ENCODE measurements at regions not wholly inside any gene's neighbourhood (a gene's known extent, or its start where the extent isn't known, plus 50 kb on each side); places are given as distances from the start of the nearest gene placed in this dataset.

- TF ChIP-seq, protein P1, sequence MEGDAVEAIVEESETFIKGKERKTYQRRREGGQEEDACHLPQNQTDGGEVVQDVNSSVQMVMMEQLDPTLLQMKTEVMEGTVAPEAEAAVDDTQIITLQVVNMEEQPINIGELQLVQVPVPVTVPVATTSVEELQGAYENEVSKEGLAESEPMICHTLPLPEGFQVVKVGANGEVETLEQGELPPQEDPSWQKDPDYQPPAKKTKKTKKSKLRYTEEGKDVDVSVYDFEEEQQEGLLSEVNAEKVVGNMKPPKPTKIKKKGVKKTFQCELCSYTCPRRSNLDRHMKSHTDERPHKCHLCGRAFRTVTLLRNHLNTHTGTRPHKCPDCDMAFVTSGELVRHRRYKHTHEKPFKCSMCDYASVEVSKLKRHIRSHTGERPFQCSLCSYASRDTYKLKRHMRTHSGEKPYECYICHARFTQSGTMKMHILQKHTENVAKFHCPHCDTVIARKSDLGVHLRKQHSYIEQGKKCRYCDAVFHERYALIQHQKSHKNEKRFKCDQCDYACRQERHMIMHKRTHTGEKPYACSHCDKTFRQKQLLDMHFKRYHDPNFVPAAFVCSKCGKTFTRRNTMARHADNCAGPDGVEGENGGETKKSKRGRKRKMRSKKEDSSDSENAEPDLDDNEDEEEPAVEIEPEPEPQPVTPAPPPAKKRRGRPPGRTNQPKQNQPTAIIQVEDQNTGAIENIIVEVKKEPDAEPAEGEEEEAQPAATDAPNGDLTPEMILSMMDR (IDR thresholded peaks at IDR 0.05): no peak
- H3K4me3 Mint-ChIP-seq (ENCODE audit: unreplicated experiment): no peak overlapping the region
- H3K4me1 Mint-ChIP-seq (ENCODE audit: unreplicated experiment): no peaks in the 10 kb centered on the region
- no peaks in the 10 kb centered on the region for H3K36me3 Mint-ChIP-seq (ENCODE audit: unreplicated experiment)
- H3K9me3 Mint-ChIP-seq (ENCODE audit: unreplicated experiment): no peaks in the 10 kb centered on the region
- H3K27me3 Mint-ChIP-seq (ENCODE audit: unreplicated experiment): peaks cover 4% of the 10 kb centered on the region
- DNase-seq (ENCODE audit: extremely low spot score, unreplicated experiment): no peak
- H3K27ac Mint-ChIP-seq (ENCODE audit: unreplicated experiment): no peak overlapping the region
These were observed 180.6 kb downstream of the AACS start for GRCh38 chr12:125245581-125246557.

DNA sequence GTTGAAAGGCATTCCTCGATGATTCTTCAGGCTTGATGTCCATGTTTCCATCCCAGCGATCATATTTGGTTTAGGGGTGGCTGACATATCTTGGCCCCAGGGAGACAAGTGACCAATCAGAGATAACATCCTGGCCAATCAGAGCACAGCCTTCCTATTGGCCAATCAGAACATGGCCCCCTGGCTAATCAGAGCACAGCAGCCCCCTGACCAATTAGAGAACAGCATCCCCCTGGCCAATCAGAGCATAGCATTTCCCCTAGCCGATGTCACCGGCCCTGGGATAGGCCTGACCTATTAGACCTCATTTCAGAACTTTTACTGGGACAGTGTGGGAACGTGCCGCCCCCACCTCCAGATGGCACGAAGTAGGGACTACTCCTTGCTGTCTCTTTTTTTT, 182.2 kb downstream of the AACS start:
- Mint-ChIP-seq H3K4me1 (ENCODE audit: unreplicated experiment) (no peaks in the 10 kb centered on the region), H3K36me3 (ENCODE audit: unreplicated experiment) (no peaks in the 10 kb centered on the region), H3K27me3 (ENCODE audit: unreplicated experiment) (peaks cover 2% of the 10 kb centered on the region), H3K9me3 (ENCODE audit: unreplicated experiment) (no peaks in the 10 kb centered on the region), H3K4me3 (ENCODE audit: unreplicated experiment) (no peak overlapping the region), H3K27ac (ENCODE audit: unreplicated experiment) (no peak overlapping the region)
- DNase-seq (ENCODE audit: extremely low spot score, unreplicated experiment): no peak
- TF ChIP-seq, protein P1 (IDR thresholded peaks at IDR 0.05): no peak

DNA sequence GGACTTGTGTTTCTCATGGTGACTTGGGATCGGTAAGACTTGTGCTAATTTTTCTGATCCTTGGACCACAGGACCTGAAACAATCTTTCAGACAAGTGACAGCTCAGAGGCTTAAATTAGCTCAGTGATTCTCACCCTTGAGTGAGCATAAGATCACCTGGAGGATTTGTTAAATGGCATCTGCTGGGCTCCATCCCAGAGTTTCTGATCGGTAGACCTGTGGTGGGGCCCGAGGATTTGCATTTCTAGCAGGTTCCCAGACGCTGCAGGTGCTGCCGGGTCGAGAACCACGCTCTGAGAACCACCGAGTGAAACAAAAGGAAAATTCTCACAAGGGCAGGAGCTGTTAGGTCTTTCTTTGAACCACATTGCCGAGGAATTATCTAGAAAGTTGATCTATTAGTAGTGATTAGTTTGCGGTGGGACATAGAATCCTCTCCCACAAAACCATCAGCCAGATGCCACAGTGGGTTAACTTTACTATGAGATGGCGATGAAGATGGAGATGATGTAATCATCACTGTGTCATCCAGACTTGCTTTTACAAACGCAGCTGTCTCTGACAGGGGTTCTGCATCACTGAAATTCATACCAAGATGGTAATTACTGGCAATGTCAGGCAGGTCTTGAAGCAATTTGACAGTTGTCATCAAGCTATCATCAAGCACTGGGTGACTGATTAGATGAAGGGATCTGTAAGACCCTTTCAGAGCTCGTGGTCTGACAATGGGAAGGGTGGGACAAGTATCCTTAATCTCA, 184.0 kb downstream of the AACS start:
- Mint-ChIP-seq H3K4me3 (ENCODE audit: unreplicated experiment) (no peak overlapping the region), H3K27me3 (ENCODE audit: unreplicated experiment) (no peaks in the 10 kb centered on the region), H3K36me3 (ENCODE audit: unreplicated experiment) (no peaks in the 10 kb centered on the region), H3K27ac (ENCODE audit: unreplicated experiment) (no peak overlapping the region), H3K4me1 (ENCODE audit: unreplicated experiment) (no peaks in the 10 kb centered on the region), H3K9me3 (ENCODE audit: unreplicated experiment) (no peaks in the 10 kb centered on the region)
- TF ChIP-seq, protein P1 (IDR thresholded peaks at IDR 0.05): no peak
- no peak for DNase-seq (ENCODE audit: extremely low spot score, unreplicated experiment)

GRCh38 chr12:125249932-125250331, 184.7 kb downstream of the AACS start:
- no peaks in the 10 kb centered on the region for H3K9me3 Mint-ChIP-seq (ENCODE audit: unreplicated experiment)
- H3K4me1 Mint-ChIP-seq (ENCODE audit: unreplicated experiment): no peaks in the 10 kb centered on the region
- no peaks in the 10 kb centered on the region for H3K36me3 Mint-ChIP-seq (ENCODE audit: unreplicated experiment)
- H3K27ac Mint-ChIP-seq (ENCODE audit: unreplicated experiment): no peak overlapping the region
- no peaks in the 10 kb centered on the region for H3K27me3 Mint-ChIP-seq (ENCODE audit: unreplicated experiment)
- TF ChIP-seq, protein P1 (IDR thresholded peaks at IDR 0.05): no peak
- DNase-seq (ENCODE audit: extremely low spot score, unreplicated experiment): no peak
- H3K4me3 Mint-ChIP-seq (ENCODE audit: unreplicated experiment): no peak overlapping the region

DNA sequence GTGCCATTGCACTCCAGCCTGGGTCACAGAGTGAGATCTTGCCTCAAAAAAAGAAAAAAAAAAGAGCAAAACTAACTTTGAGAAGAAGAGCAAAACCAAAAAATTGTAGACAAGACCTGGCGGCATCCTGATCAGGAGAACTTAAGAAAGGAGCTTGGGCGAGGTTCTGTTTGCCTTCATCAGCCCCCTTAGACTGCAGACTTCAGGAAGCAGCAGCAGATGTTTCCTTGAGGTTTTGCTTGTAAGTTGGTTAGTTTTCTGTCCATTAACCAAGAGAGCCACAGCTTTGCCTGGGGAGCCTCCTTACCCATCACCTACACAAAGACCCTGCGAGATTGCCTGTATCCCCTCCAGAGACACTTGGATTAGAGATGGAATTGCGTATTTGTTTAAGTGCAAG, 189.0 kb downstream of the AACS start:
- Mint-ChIP-seq H3K27ac (ENCODE audit: unreplicated experiment) (no peak overlapping the region), H3K27me3 (ENCODE audit: unreplicated experiment) (no peaks in the 10 kb centered on the region), H3K4me3 (ENCODE audit: unreplicated experiment) (no peak overlapping the region), H3K9me3 (ENCODE audit: unreplicated experiment) (peaks cover 7% of the 10 kb centered on the region), H3K4me1 (ENCODE audit: unreplicated experiment) (no peaks in the 10 kb centered on the region), H3K36me3 (ENCODE audit: unreplicated experiment) (no peaks in the 10 kb centered on the region)
- DNase-seq (ENCODE audit: extremely low spot score, unreplicated experiment): no peak
- TF ChIP-seq, protein P1 (IDR thresholded peaks at IDR 0.05): no peak

Data from osteocyte (in vitro differentiated cells).